Pancreas (tissue), 10 donors: ENCODE measurements at regions not wholly inside any gene's neighbourhood (a gene's known extent, or its start where the extent isn't known, plus 50 kb on each side); places are given as distances from the start of the nearest gene placed in this dataset.

Source experiments
- ATAC-seq, 4 donors: fragments of 200-7000 bp; cut with Tn5 transposase; one replicate each; pipeline versions ENCODE4 v1.8.0 to v1.9.1; 2020; ENCODE audit warnings: mild to moderate bottlenecking in 4 of 4, moderate library complexity in 4 of 4
- DNase-seq, 6 donors: peaks; one replicate each; pipeline ENCODE4 v3.0.0-alpha.2; 2020
- FAIRE-seq: peaks from 2 replicates; lab custom pipeline; 2012; peaks lifted over from hg19 to GRCh38; lab: Jason Lieb, UNC
- H3K27ac ChIP-seq, 4 donors: fragments of 200-600 bp; sonication (generic); 1 replicate in 3 of 4; 2 replicates in 1 of 4; pipeline versions ENCODE4 v1.5.0 to v1.8.0; 2020
- H3K27me3 ChIP-seq, 4 donors: fragments of 200-600 bp; one replicate each; pipeline ENCODE4 v1.8.0; 2021
- H3K36me3 ChIP-seq, 3 donors: fragments of 200-600 bp; sonication (generic) in 1 of 3; one replicate each; pipeline versions ENCODE4 v1.5.0 to v1.8.0; 2020 to 2021
- H3K4me1 ChIP-seq, 3 donors: fragments of 200-600 bp; one replicate each; pipeline ENCODE4 v1.8.0; 2021
- H3K4me3 ChIP-seq, 4 donors: fragments of 200-600 bp; sonication (generic) in 2 of 4; one replicate each; pipeline versions ENCODE4 v1.5.0 to v1.8.0; 2020 to 2021
- H3K9me3 ChIP-seq, 4 donors: fragments of 200-600 bp; one replicate each; pipeline ENCODE4 v1.8.0; 2021
- CTCF ChIP-seq, 4 donors: fragments of 200-600 bp; sonication (generic) in 3 of 4; IDR thresholded peaks; one replicate each; pipeline versions ENCODE4 v1.5.0 to v1.8.0; 2021; ENCODE audit warnings: antibody characterized with exemption in 4 of 4
- WGBS, 2 donors: extraction: QIAGEN DNeasy Blood & Tissue Kit; methylation state at CpG; one replicate each; pipeline ENCODE4 v1.1.7; 2013; 5-methylcytosine and 5-hydroxymethylcytosine counted together
- intact Hi-C, 3 donors: fragments of 100-400 bp; cut with DNase I; formaldehyde crosslinking; loops; one replicate each; pipeline versions ENCODE4 v1.11.1 to v1.14.2; 2022
- donor health status: healthy with polysubstance abuse.
- donor health status: DM: no; HTN: no; CAD: no; lungs with moderate emphysema.
- donor health status: DM: no; HTN: no; CAD: no.
- donor health status: control.
- donor health status: control.
- donor health status: Bipolar disorder and iron deficiency.
- donor health status: DM: yes; HTN: yes; CAD: no.
- donor health status: DM: no; HTN: no; CAD: no.
- donor health status: DM: no; HTN: no; CAD: no.
- donor health status: DM: yes; HTN: yes; CAD: no.

DNA sequence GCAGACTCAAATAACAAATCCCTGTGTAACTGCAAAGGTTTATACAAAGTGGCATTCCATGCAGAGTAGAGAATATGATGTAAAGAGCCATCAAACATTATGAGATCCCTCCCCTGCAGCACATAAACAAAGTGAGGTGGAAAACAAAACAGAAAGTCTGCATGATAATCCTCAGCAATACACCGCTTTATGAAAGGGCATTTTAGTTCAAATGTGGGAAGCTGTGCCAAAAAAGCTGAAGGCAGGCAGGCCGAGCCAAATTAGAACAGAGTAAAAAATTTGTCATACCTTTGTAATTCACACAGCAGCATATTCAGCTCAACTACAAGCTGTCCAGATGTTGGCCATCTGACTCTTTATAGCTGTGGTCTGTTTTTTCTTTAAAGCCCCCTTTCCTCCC lies 113.5 kb downstream of the LHX9 start:
- peaks cover 0 to 15% (median 8%) of the 10 kb centered on the region in 3 donors for H3K4me1 ChIP-seq
- peak overlapping the region in 1 of 4 donors; percentile 19 for H3K27ac ChIP-seq
- no peaks in the 10 kb centered on the region for H3K36me3 ChIP-seq
- ATAC-seq (peak; percentile 21 to 80 (median 66)), DNase-seq (peak in 1 of 6 donors; percentile 15), FAIRE-seq (no peak)
- WGBS, 2 donors: 6 to 7% methylated on average over 2 of the region's 2 CpGs
- intact Hi-C loops: no loop called here
- H3K27me3 ChIP-seq: no peaks in the 10 kb centered on the region
- no peak overlapping the region for H3K4me3 ChIP-seq
- no peak for TF ChIP-seq CTCF (IDR thresholded peaks at IDR 0.05)
- no peaks in the 10 kb centered on the region for H3K9me3 ChIP-seq

DNA sequence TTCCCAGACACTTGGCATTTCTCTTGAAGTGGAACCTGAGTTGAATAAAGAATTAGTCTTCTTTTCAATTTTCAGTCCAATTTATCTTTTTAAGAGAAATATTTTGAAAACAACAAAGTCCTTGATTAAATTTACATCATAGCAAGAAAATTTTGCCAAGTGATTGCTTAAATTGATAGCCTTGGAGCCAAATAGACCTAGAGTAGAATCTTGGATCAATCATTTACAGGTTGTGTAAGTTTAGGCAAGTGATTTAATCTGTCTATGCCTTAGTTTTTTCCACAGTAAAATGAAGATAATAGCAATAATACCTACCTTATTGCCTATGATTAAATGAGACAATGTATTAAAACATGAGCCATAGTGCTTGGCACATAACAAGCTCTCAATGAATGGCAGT lies 113.9 kb downstream of the LHX9 start:
- FAIRE-seq (no peak), ATAC-seq (peak in 3 of 4 donors; percentile 60 to 68 (median 68)), DNase-seq (no peak)
- Histone ChIP-seq H3K4me3 (no peak overlapping the region), H3K27ac (peak overlapping the region in 1 of 4 donors; percentile 19), H3K9me3 (no peaks in the 10 kb centered on the region), H3K36me3 (no peaks in the 10 kb centered on the region), H3K4me1 (peaks cover 0 to 15% (median 8%) of the 10 kb centered on the region in 3 donors), H3K27me3 (no peaks in the 10 kb centered on the region)
- no peak for TF ChIP-seq CTCF (IDR thresholded peaks at IDR 0.05)
- intact Hi-C loops: no loop called here

- 79 to 84% methylated on average over 2 of the region's 2 CpGs for WGBS, 2 donors
- no peak for FAIRE-seq
- no peak for DNase-seq
- no peaks in the 10 kb centered on the region for H3K36me3 ChIP-seq
- no peak overlapping the region for H3K4me3 ChIP-seq
- intact Hi-C loops: no loop called here
- no peak for ATAC-seq
- no peaks in the 10 kb centered on the region for H3K9me3 ChIP-seq
- peaks cover 0 to 15% (median 8%) of the 10 kb centered on the region in 3 donors for H3K4me1 ChIP-seq
- TF ChIP-seq CTCF (IDR thresholded peaks at IDR 0.05): no peak
- H3K27ac ChIP-seq: no peak overlapping the region
- no peaks in the 10 kb centered on the region for H3K27me3 ChIP-seq
These were observed 115.5 kb downstream of the LHX9 start for GRCh38 chr1:198032668-198033067.

GRCh38 chr1:198040880-198041279 lies 115.9 kb upstream of the NEK7 start:
- DNase-seq (no peak), ATAC-seq (no peak), FAIRE-seq (no peak)
- H3K4me1 ChIP-seq: no peaks in the 10 kb centered on the region
- TF ChIP-seq CTCF (IDR thresholded peaks at IDR 0.05): no peak
- H3K9me3 ChIP-seq: no peaks in the 10 kb centered on the region
- 81 to 87% methylated on average over 2 of the region's 2 CpGs for WGBS, 2 donors
- no peak overlapping the region for H3K27ac ChIP-seq
- H3K36me3 ChIP-seq: no peaks in the 10 kb centered on the region
- H3K4me3 ChIP-seq: no peak overlapping the region
- H3K27me3 ChIP-seq: no peaks in the 10 kb centered on the region
- intact Hi-C loops: no loop called here

GRCh38 chr1:198042168-198042567 lies 114.6 kb upstream of the NEK7 start:
- no peak overlapping the region for H3K4me3 ChIP-seq
- ATAC-seq: no peak
- no peak overlapping the region for H3K27ac ChIP-seq
- TF ChIP-seq CTCF (IDR thresholded peaks at IDR 0.05): no peak
- no peak for DNase-seq
- WGBS, 2 donors: 91 to 98% methylated on average over 2 of the region's 2 CpGs
- no peaks in the 10 kb centered on the region for H3K36me3 ChIP-seq
- no peaks in the 10 kb centered on the region for H3K9me3 ChIP-seq
- no peaks in the 10 kb centered on the region for H3K27me3 ChIP-seq
- no peak for FAIRE-seq
- intact Hi-C loops: no loop called here
- H3K4me1 ChIP-seq: no peaks in the 10 kb centered on the region
